OCI-LY1 (cell line): ENCODE measurements at regions not wholly inside any gene's neighbourhood (a gene's known extent, or its start where the extent isn't known, plus 50 kb on each side); places are given as distances from the start of the nearest gene placed in this dataset.

Source experiments
- H2AFZ ChIP-seq: fragments of 200-600 bp; sonication (generic), shearing (Covaris generic); 2 replicates; pipeline ENCODE4 v1.6.0; 2014; ENCODE audit warnings: antibody characterized with exemption, mild to moderate bottlenecking, low read length
- H3F3A ChIP-seq: fragments of 200-600 bp; sonication (generic), shearing (Covaris generic); 2 replicates; pipeline ENCODE4 v1.6.0; 2014; ENCODE audit warnings: mild to moderate bottlenecking, antibody characterized with exemption, low read length, moderate library complexity; ENCODE audit not compliant: insufficient read depth
- H3K27ac ChIP-seq: fragments of 200-600 bp; sonication (generic); 2 replicates; pipeline ENCODE4 v1.5.1; 2014; ENCODE audit warnings: low read length, mixed run types, mild to moderate bottlenecking, low read depth; ENCODE audit not compliant: poor library complexity, severe bottlenecking
- H3K27me3 ChIP-seq: fragments of 200-600 bp; sonication (generic); 2 replicates; pipeline ENCODE4 v1.6.0; 2014; ENCODE audit warnings: antibody characterized with exemption, mild to moderate bottlenecking, low read length, moderate library complexity; ENCODE audit not compliant: insufficient read depth
- H3K36me3 ChIP-seq: fragments of 200-600 bp; sonication (generic); 2 replicates; pipeline ENCODE4 v1.6.1; 2014; ENCODE audit warnings: mild to moderate bottlenecking, antibody characterized with exemption, low read length, moderate library complexity, mixed read lengths; ENCODE audit not compliant: insufficient read depth
- H3K4me1 ChIP-seq: fragments of 200-600 bp; sonication (generic); 2 replicates; pipeline ENCODE4 v1.5.1; 2014; ENCODE audit warnings: mild to moderate bottlenecking, low read length, moderate library complexity; ENCODE audit not compliant: insufficient read depth, severe bottlenecking
- H3K4me2 ChIP-seq: fragments of 200-600 bp; sonication (generic), shearing (Covaris generic); 2 replicates; pipeline ENCODE4 v1.6.1; 2014; ENCODE audit warnings: low read length
- H3K4me3 ChIP-seq: fragments of 200-600 bp; sonication (generic); 2 replicates; pipeline ENCODE4 v1.5.1; 2014; ENCODE audit warnings: low read length, low read depth, mild to moderate bottlenecking, mixed read lengths; ENCODE audit not compliant: poor library complexity, severe bottlenecking
- H3K79me2 ChIP-seq: fragments of 200-600 bp; shearing (Covaris generic); 2 replicates; pipeline ENCODE4 v1.6.1; 2016; ENCODE audit warnings: mixed run types, low read length, mixed read lengths; ENCODE audit not compliant: insufficient read depth
- H3K9ac ChIP-seq: fragments of 200-600 bp; sonication (generic), shearing (Covaris generic); 2 replicates; pipeline ENCODE4 v1.6.1; 2014; ENCODE audit warnings: mild to moderate bottlenecking, low read length, mixed read lengths
- H3K9me2 ChIP-seq: fragments of 200-600 bp; sonication (generic), shearing (Covaris generic); 2 replicates; pipeline ENCODE4 v1.6.1; 2014; ENCODE audit warnings: low read depth, mild to moderate bottlenecking, low read length, mixed read lengths
- H3K9me3 ChIP-seq: fragments of 200-600 bp; shearing (Covaris generic); 2 replicates; pipeline ENCODE4 v1.6.1; 2014; ENCODE audit warnings: low read length, mixed read lengths
- H4K20me1 ChIP-seq: fragments of 200-600 bp; sonication (generic), shearing (Covaris generic); 2 replicates; pipeline ENCODE4 v1.6.0; 2016; ENCODE audit warnings: mild to moderate bottlenecking, low read length; ENCODE audit not compliant: insufficient read depth
- CTCF ChIP-seq: fragments of 200-600 bp; sonication (generic), shearing (Covaris generic); IDR thresholded peaks from 2 replicates; pipeline ENCODE4 v1.5.1; 2017; ENCODE audit warnings: mild to moderate bottlenecking, antibody characterized with exemption, low read length, moderate library complexity, mixed read lengths
- EZH2 ChIP-seq: fragments of 200-600 bp; sonication (generic), shearing (Covaris generic); IDR thresholded peaks from 2 replicates; pipeline ENCODE4 v1.8.0; 2017; ENCODE audit warnings: borderline replicate concordance, mixed run types, mild to moderate bottlenecking, antibody characterized with exemption, low read length, moderate library complexity, mixed read lengths

GRCh38 chr15:25249236-25250010 lies 189.4 kb downstream of the UBE3A start:
- no peak overlapping the region for H3K9ac ChIP-seq
- H3K4me3 ChIP-seq: no peak overlapping the region
- H2AFZ ChIP-seq: no peak overlapping the region
- H3K27me3 ChIP-seq: no peaks in the 10 kb centered on the region
- H3F3A ChIP-seq: no peaks in the 10 kb centered on the region
- no peaks in the 10 kb centered on the region for H3K79me2 ChIP-seq
- no peaks in the 10 kb centered on the region for H3K9me2 ChIP-seq
- TF ChIP-seq EZH2 (no peak), CTCF (no peak)
- H3K27ac ChIP-seq: no peak overlapping the region
- no peaks in the 10 kb centered on the region for H3K4me1 ChIP-seq
- no peak overlapping the region for H3K4me2 ChIP-seq
- no peaks in the 10 kb centered on the region for H3K9me3 ChIP-seq
- no peaks in the 10 kb centered on the region for H4K20me1 ChIP-seq
- H3K36me3 ChIP-seq: no peaks in the 10 kb centered on the region

- Histone ChIP-seq H4K20me1 (no peaks in the 10 kb centered on the region), H3K79me2 (no peaks in the 10 kb centered on the region), H3K36me3 (no peaks in the 10 kb centered on the region), H3K9me3 (no peaks in the 10 kb centered on the region), H3K4me3 (no peak overlapping the region), H3K9ac (no peak overlapping the region), H3K9me2 (no peaks in the 10 kb centered on the region), H3K4me1 (no peaks in the 10 kb centered on the region), H3F3A (no peaks in the 10 kb centered on the region), H3K27me3 (no peaks in the 10 kb centered on the region), H2AFZ (no peak overlapping the region), H3K4me2 (no peak overlapping the region), H3K27ac (no peak overlapping the region)
- TF ChIP-seq CTCF: no peak
- no peak for TF ChIP-seq EZH2
These were observed 188.7 kb downstream of the UBE3A start for GRCh38 chr15:25250011-25250596.

GRCh38 chr15:25250906-25251622 lies 187.8 kb downstream of the UBE3A start:
- H3F3A ChIP-seq: no peaks in the 10 kb centered on the region
- no peak overlapping the region for H3K4me3 ChIP-seq
- no peaks in the 10 kb centered on the region for H3K9me3 ChIP-seq
- H2AFZ ChIP-seq: no peak overlapping the region
- no peak overlapping the region for H3K4me2 ChIP-seq
- no peaks in the 10 kb centered on the region for H3K79me2 ChIP-seq
- H3K4me1 ChIP-seq: no peaks in the 10 kb centered on the region
- H4K20me1 ChIP-seq: no peaks in the 10 kb centered on the region
- no peaks in the 10 kb centered on the region for H3K36me3 ChIP-seq
- no peaks in the 10 kb centered on the region for H3K27me3 ChIP-seq
- H3K9ac ChIP-seq: no peak overlapping the region
- H3K27ac ChIP-seq: no peak overlapping the region
- TF ChIP-seq CTCF (no peak), EZH2 (no peak)
- H3K9me2 ChIP-seq: no peaks in the 10 kb centered on the region
